ENCODE measurements at regions not wholly inside any gene's neighbourhood (a gene's known extent, or its start where the extent isn't known, plus 50 kb on each side); places are given as distances from the start of the nearest gene placed in this dataset.

DNA sequence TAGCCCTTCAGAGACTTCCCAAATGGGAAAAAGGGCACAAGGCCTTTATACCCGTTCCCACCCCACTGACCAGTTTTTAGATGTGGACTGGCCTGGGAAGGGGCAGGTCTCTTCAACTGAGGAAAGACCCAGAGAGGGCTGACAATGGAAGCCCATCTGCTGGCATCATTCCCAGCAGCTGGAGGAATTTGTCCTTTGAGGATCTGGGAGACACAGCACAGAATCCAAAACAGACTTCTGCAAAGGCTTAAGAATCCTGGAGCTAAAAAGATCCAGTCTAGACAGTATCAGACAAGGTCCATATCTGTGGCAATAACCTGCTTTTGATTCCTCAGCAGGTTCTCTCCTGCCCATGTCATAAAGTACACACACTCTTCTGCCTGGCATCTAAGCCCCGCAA is 329.2 kb downstream of the TMEM167A start:
- no peak for TF ChIP-seq SPI1 (IDR thresholded peaks at IDR 0.05; ENCODE audit: borderline replicate concordance, low read depth)
- TF ChIP-seq, protein P1, sequence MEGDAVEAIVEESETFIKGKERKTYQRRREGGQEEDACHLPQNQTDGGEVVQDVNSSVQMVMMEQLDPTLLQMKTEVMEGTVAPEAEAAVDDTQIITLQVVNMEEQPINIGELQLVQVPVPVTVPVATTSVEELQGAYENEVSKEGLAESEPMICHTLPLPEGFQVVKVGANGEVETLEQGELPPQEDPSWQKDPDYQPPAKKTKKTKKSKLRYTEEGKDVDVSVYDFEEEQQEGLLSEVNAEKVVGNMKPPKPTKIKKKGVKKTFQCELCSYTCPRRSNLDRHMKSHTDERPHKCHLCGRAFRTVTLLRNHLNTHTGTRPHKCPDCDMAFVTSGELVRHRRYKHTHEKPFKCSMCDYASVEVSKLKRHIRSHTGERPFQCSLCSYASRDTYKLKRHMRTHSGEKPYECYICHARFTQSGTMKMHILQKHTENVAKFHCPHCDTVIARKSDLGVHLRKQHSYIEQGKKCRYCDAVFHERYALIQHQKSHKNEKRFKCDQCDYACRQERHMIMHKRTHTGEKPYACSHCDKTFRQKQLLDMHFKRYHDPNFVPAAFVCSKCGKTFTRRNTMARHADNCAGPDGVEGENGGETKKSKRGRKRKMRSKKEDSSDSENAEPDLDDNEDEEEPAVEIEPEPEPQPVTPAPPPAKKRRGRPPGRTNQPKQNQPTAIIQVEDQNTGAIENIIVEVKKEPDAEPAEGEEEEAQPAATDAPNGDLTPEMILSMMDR (IDR thresholded peaks at IDR 0.05; ENCODE audit: insufficient read depth, low read length): no peak
- no peak for TF ChIP-seq GABPA (IDR thresholded peaks at IDR 0.05; ENCODE audit: low read depth)
- no peak for TF ChIP-seq POLR2AphosphoS5 (IDR thresholded peaks at IDR 0.05; ENCODE audit: low read depth)
- TF ChIP-seq, protein P2, sequence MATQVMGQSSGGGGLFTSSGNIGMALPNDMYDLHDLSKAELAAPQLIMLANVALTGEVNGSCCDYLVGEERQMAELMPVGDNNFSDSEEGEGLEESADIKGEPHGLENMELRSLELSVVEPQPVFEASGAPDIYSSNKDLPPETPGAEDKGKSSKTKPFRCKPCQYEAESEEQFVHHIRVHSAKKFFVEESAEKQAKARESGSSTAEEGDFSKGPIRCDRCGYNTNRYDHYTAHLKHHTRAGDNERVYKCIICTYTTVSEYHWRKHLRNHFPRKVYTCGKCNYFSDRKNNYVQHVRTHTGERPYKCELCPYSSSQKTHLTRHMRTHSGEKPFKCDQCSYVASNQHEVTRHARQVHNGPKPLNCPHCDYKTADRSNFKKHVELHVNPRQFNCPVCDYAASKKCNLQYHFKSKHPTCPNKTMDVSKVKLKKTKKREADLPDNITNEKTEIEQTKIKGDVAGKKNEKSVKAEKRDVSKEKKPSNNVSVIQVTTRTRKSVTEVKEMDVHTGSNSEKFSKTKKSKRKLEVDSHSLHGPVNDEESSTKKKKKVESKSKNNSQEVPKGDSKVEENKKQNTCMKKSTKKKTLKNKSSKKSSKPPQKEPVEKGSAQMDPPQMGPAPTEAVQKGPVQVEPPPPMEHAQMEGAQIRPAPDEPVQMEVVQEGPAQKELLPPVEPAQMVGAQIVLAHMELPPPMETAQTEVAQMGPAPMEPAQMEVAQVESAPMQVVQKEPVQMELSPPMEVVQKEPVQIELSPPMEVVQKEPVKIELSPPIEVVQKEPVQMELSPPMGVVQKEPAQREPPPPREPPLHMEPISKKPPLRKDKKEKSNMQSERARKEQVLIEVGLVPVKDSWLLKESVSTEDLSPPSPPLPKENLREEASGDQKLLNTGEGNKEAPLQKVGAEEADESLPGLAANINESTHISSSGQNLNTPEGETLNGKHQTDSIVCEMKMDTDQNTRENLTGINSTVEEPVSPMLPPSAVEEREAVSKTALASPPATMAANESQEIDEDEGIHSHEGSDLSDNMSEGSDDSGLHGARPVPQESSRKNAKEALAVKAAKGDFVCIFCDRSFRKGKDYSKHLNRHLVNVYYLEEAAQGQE (IDR thresholded peaks at IDR 0.05; ENCODE audit: insufficient replicate concordance, low read depth): no peak
- no peak for DNase-seq (ENCODE audit: low read depth in 1 of 2, low spot score in 1 of 2)
- Histone ChIP-seq H3K27me3 (ENCODE audit: insufficient read depth, poor library complexity, severe bottlenecking) (no peaks in the 10 kb centered on the region), H3K4me3 (replicated peaks; ENCODE audit: insufficient read depth, low read length) (no peak overlapping the region), H3K27ac (replicated peaks) (no peak overlapping the region)

DNA sequence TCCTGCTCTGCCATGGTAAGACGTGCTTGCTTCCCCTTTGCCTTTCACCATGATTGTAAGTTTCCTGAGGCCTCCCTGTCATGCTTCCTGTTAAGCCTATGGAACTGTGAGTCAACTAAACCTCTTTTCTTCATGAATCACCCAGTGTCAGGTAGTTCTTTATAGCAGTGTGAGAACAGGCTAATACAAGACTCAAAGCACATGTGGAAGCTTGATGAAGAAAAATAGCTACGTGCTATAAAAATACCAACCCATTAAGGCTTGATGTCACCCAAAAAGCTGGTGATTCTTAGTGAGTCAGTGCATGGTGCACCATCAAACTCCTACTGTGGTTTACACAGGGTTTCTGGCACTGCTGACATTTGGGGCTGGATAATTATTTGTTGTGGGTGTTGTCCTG is 332.2 kb downstream of the TMEM167A start:
- Histone ChIP-seq H3K27ac (replicated peaks) (no peak overlapping the region), H3K4me3 (replicated peaks; ENCODE audit: insufficient read depth, low read length) (no peak overlapping the region), H3K27me3 (ENCODE audit: insufficient read depth, poor library complexity, severe bottlenecking) (no peaks in the 10 kb centered on the region)
- TF ChIP-seq, protein P1 (IDR thresholded peaks at IDR 0.05; ENCODE audit: insufficient read depth, low read length): no peak
- no peak for TF ChIP-seq POLR2AphosphoS5 (IDR thresholded peaks at IDR 0.05; ENCODE audit: low read depth)
- no peak for TF ChIP-seq SPI1 (IDR thresholded peaks at IDR 0.05; ENCODE audit: borderline replicate concordance, low read depth)
- TF ChIP-seq GABPA (IDR thresholded peaks at IDR 0.05; ENCODE audit: low read depth): no peak
- TF ChIP-seq, protein P2 (IDR thresholded peaks at IDR 0.05; ENCODE audit: insufficient replicate concordance, low read depth): no peak
- DNase-seq (ENCODE audit: low read depth in 1 of 2, low spot score in 1 of 2): no peak

DNA sequence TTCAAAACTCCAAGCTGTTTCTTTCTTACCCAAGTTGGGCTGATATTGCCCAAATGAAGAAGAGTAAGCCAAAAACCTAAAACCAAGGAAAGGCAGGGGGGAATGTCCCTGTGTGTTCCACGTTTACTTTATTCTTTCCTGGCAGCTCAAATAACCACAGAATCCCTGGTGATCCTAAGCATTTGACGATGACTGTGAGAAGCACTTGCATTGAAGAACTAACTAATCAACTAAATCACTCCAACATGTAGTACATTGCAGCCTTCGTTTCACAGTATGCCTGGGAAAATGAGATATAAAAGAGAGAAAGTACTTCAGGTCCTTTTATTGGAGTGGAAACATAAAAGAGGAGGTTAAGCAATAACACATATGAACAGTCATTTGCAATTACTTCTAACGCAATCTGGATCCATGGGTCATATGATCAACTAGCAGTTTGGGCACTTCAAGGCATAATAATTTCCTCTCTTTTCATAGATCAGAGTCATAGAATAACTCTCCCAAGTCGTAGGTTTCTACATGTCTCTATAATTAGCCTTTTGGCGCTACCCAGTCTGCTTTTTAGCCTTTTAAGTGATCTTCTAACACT is 338.4 kb downstream of the TMEM167A start:
- no peak overlapping the region for H3K4me3 ChIP-seq (replicated peaks; ENCODE audit: insufficient read depth, low read length)
- TF ChIP-seq, protein P2 (IDR thresholded peaks at IDR 0.05; ENCODE audit: insufficient replicate concordance, low read depth): no peak
- TF ChIP-seq GABPA (IDR thresholded peaks at IDR 0.05; ENCODE audit: low read depth) (no peak), POLR2AphosphoS5 (IDR thresholded peaks at IDR 0.05; ENCODE audit: low read depth) (no peak), SPI1 (IDR thresholded peaks at IDR 0.05; ENCODE audit: borderline replicate concordance, low read depth) (no peak)
- TF ChIP-seq, protein P1 (IDR thresholded peaks at IDR 0.05; ENCODE audit: insufficient read depth, low read length): no peak
- H3K27me3 ChIP-seq (ENCODE audit: insufficient read depth, poor library complexity, severe bottlenecking): no peaks in the 10 kb centered on the region
- DNase-seq (ENCODE audit: low read depth in 1 of 2, low spot score in 1 of 2): no peak
- H3K27ac ChIP-seq (replicated peaks): no peak overlapping the region

All from HL-60 (cell line).